GM18951 (cell line): ENCODE measurements at regions not wholly inside any gene's neighbourhood (a gene's known extent, or its start where the extent isn't known, plus 50 kb on each side); places are given as distances from the start of the nearest gene placed in this dataset.
"Not testable (repeated sequence)": the region's sequence is repeated elsewhere in the genome, so short reads cannot be mapped to it uniquely, and the experiment has no call there.

Experiments used
- POLR2A ChIP-seq: IDR thresholded peaks from 4 replicates; pipeline ENCODE4 v1.6.1; 2011; ENCODE audit warnings: mild to moderate bottlenecking; ENCODE audit not compliant: insufficient read length, insufficient read depth; ENCODE audit errors: extremely low read depth
- in situ Hi-C: fragments of 300-500 bp; cut with MboI; formaldehyde crosslinking; loops from one replicate; pipeline ENCODE4 v1.12.0; 2022; ENCODE audit warnings: low sequenced_read_pairs, mixed read lengths, inconsistent platforms; ENCODE audit not compliant: unreplicated experiment

DNA sequence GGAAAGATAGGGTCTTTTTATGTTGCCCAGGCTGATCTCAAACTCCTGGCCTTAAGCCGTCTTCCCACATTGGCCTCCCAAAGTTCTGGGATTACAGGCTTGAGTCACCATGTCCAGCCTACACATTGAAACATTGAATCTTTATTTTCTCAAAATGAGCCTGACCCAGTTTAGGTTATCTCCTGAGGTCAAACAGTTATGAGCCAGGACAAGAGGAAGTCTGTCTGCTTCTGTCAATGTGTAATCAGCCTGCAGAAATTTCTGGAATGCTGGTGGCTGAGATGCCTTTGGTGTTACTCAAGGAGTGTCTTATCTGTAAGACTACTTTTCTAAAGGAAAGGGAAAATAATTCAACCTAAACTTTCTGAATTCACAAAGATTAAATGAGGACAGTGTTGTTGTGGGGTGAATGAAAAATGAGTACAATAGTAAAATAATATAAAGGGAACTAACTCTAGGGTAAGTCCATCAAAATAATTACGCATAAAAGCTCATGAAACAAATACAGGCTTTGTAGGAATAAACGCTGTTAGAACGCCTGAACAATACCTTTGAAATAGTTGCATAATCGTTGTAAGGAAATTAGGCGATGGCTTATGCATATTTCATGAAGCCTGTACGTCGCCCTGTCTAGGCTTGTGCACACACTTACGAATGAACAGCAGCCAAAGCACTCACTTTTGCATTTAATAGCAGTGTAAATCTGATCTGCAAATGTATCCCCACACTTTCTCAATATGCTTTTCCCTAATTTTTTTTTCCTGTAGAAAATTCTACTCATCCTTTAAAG lies 260.8 kb downstream of the RDH14 start:
- TF ChIP-seq POLR2A: no peak
- in situ Hi-C loops: no loop called here

- TF ChIP-seq POLR2A: no peak
- in situ Hi-C loops: no loop called here
These were observed 262.9 kb downstream of the RDH14 start for GRCh38 chr2:18297534-18298058.

DNA sequence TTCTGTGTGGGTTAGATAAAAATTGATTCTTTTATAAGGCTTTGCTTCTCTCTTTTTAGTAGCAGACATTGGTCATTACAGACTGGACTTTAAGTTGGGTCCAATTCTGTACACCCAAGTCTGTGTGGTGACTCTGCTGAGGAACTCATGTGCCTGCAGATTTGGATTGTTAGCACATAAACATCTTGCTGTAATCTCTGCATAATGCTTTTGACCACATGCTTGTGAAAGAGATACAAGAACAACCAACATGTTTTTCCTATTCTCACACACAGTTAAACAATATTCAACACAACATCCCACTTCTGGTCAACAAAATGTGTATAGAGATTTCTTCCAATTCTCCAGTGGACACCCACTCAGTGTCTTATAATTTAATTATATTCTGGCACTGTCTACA lies 270.1 kb downstream of the RDH14 start:
- in situ Hi-C loops: no loop called here
- no peak for TF ChIP-seq POLR2A

DNA sequence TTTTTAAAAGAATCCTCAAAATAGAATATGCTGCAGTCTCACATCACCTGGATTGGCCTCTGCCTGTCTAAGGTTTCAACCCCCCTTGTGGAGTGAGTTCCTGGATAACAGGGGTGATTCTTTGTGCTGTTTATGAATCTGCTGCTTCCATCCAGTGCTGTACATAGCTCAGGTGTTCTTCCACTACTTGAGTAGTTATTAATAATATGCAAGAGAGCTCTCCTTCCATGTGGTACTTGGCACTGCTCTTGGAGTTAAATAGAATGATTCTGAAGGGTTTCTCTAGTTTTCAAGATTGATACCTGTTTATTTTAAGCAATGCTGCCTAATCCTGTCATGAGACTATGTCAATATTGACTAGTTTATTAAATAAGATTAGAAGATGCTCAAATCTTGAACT lies 273.6 kb downstream of the RDH14 start:
- in situ Hi-C loops: no loop called here
- TF ChIP-seq POLR2A: no peak

DNA sequence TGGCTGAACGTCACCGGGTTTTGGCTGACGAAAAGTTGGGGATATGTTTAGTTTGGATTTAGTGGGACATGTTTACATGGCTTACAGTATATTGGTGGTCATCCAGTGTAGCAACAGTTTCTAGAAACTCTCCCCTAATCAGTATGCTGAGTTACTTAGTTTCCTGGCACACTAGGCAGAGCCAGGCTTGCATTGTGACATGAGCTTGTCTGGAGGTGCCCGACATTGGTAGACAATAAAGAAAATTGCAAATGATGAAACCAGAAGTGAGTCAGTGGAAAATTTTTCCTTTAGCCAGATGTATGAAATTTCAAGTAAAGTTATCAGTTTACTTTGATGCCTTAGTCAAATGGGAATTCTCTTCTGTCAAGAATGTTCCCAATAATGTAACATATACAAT lies 276.1 kb downstream of the RDH14 start:
- in situ Hi-C loops: no loop called here

DNA sequence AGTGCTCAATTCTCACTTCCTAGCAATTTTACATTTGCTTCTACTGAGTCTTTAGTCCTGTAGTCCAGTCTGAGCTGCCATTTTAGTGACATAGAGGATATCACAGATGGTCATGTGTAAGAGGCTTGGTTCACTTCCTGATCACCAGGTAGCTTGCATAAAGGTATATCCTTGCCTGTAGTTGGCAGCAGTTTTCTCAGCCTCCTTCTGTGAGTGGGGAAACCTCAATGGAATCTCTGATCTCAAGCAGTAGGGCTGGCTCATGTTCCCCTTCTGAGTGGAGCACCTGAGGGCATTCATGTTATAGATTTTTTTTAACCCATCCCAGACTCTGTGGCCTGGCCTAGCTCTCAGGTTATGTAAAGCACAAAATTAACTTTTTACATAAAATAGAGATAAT lies 278.4 kb downstream of the RDH14 start:
- in situ Hi-C loops: no loop called here
- no peak for TF ChIP-seq POLR2A

More for the DNA sequence above, 276.1 kb downstream of the RDH14 start:
- TF ChIP-seq POLR2A: no peak

- in situ Hi-C loops: no loop called here
- TF ChIP-seq POLR2A: no peak
These were observed 283.8 kb downstream of the RDH14 start for GRCh38 chr2:18276583-18277075.

DNA sequence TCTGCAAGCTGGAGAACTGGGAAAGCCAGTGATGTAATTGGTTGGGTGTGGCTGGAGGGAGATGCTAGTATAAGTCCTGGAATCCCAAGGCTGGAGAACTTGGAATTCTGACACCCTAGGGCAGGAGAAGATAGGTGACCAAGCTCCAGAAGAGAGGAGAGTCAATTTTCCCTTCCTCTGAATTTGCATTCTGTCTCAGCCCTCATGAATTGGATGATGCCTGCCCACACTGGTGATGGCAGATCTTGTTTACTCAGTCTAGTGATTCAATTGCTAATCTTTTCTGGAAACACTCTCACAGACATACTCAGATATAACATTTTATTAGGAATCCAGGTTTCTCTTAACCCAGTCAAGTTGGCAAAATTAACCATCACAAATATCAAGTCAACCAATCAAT lies 287.2 kb downstream of the RDH14 start:
- in situ Hi-C loops: no loop called here

DNA sequence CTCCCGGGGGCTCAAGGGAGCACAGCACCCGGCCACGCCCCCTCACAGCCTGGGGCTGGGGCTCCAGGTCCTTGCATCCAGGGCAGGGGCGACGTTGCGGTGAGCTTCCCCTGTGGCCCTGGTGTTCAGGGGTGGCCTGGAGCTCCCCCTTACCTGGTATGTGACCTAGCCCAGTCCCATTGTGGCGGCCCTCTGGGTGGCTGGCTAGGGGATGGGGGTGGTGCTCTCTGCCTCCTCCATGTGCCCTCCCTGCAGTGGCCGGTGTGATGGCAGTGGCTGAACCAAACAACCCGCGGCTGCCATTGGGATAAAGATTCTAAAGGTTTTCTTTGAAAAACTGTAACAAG lies 288.3 kb downstream of the RDH14 start:
- in situ Hi-C loops: no loop called here
- TF ChIP-seq POLR2A: no peak

More for the DNA sequence above, 287.2 kb downstream of the RDH14 start:
- no peak for TF ChIP-seq POLR2A

DNA sequence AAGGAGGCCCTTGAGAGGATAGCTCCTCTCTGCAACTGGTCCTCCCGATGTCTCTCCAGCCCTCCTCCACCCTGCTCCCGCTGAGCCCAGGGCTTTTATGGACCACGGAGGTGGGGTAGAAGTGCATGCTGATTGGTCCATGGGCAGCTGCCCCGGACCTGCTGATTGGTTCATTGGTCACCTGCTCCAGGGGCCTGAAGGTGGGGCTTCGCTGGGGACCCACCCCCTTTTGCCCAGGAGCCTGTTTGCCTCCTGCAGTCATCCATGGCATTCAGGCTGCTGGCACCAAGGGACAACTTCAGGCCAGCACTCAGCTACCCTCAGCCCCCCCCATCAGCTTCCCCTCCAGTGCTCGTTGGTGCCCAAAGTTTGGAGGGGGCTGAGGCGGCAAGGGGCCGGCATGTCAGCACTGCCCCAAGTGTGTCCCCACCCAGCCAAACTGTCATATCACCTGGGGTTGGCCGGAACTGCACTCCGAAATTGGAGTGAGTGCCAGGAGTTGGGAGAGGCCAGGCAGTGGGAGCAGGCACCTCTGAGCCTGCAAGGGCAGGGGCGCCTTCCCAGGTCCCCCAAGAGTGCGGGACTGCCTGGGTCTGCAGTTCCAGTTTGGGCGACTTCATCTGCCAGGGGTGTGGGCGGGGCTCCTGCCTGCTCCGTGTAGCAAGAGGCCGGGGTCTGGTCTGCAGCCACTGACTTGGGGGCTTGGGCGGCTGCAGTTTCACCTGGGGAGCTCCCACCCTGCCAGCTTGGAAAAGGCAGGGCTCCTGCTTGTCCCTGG lies 288.9 kb downstream of the RDH14 start:
- in situ Hi-C loops: no loop called here
- TF ChIP-seq POLR2A: no peak

GRCh38 chr2:18268400-18268799 lies 292.1 kb downstream of the RDH14 start:
- in situ Hi-C loops: no loop called here
- no peak for TF ChIP-seq POLR2A

GRCh38 chr2:18267501-18267900 lies 293.0 kb downstream of the RDH14 start:
- in situ Hi-C loops: no loop called here
- TF ChIP-seq POLR2A: no peak

GRCh38 chr2:18266699-18267098 lies 293.8 kb downstream of the RDH14 start:
- in situ Hi-C loops: not testable (repeated sequence)
